ENCODE measurements at regions not wholly inside any gene's neighbourhood (a gene's known extent, or its start where the extent isn't known, plus 50 kb on each side); places are given as distances from the start of the nearest gene placed in this dataset.
A peak's percentile ranks its signal among the peaks of the same experiment; 100 is the strongest.
"Not testable (repeated sequence)": the region's sequence is repeated elsewhere in the genome, so short reads cannot be mapped to it uniquely, and the experiment has no call there.

DNA sequence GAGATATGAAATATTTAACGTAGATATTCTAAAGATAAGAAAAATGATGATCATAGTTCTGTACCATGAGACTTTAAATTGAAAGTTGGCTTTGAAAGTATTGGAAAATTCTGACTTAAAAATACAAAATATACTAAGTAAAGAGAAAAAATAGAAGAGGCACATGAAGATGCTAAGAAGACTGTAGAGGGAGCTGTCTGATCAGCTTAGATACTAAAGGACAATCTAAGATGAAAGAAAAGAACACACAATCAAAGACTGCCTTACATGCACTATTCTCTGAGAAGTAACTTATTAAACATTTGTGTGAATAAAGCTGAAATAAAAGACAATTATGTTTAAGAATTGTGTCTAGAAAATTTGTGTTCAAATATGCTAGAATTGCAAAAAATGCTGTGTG is 55.1 kb downstream of the RBMXL2 start:
- DNase-seq (ENCODE audit: low read depth, low spot score) = peak; percentile 14

DNA sequence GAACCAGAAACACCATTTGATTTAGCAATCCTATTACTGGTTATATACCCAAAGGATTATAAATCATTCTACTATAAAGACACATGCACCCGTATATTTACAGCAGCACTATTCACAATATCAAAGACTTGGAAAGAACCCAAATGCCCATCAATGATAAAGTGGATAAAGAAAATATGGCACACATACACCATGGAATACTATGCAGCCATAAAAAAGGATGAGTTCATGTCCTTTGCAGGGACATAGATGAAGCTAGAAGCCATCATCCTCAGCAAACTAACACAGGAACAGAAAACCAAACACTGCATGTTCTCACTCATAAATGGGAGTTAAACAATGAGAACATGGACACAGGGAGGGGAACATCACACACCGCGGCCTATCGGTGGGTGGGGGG is 61.3 kb downstream of the RBMXL2 start:
- not testable (repeated sequence) for DNase-seq (ENCODE audit: low read depth, low spot score)

More for the DNA sequence above, 55.1 kb downstream of the RBMXL2 start:
- H3K4me3 ChIP-seq (ENCODE audit: low read length) = no peak overlapping the region

DNA sequence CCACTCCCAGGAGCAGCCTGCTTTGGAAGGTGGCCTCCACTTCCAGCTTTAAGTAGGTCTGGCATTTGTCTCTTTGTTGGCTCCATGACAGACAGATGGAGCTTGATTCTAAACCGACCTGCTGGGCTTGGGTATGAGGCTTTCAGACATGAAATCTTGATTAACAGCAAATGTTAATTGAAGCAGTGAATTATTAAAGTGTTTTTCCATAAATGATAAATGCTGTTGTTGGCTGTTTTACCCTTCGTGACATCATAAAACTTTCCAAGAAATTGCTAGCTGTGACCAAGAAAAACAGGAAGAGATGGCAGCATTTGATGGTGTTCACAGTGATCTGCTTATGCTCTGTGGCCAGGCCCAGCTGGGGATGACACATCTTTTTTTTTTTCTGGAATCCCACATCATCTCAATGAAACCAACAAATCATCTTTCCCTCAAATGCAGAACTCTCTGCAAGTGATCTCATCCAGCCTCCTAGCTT is 66.1 kb downstream of the RBMXL2 start:
- no peak overlapping the region for H3K4me3 ChIP-seq (ENCODE audit: low read length)
- no peak for DNase-seq (ENCODE audit: low read depth, low spot score)

More for the DNA sequence above, 61.3 kb downstream of the RBMXL2 start:
- H3K4me3 ChIP-seq (ENCODE audit: low read length) = not testable (repeated sequence)

DNA sequence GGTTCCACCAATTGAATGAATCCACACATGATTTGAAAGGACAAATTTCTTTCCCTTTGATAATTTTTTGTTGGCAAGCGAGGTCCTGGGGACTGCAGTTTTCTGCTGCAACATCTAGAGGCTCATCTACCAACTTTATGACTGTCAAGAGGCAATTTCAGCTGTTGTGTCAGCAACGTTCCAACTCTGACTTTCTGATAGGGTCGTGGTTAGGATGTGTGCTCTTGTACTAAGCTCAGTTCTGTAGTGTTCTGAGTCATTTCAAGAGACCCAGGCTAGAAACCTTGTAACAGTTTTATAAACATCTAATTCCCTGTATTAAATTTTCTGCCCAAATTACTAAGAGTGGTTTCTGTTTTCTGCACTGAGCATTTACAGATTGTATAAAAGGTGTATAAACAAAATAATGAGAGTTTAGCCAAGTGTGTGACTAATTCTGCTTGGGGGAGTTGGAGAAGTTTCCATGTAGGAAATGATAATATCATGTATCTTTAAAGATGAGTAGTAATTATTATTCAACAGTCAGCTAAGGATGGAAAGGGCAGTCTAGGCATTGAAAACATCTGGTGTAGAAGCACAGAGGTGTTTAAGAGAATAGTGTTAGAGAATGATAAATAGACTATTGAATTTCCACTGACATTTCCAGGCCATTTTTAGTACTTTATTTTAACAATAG is 72.2 kb downstream of the RBMXL2 start:
- no peak overlapping the region for H3K4me3 ChIP-seq (ENCODE audit: low read length)
- DNase-seq (ENCODE audit: low read depth, low spot score) = no peak

DNA sequence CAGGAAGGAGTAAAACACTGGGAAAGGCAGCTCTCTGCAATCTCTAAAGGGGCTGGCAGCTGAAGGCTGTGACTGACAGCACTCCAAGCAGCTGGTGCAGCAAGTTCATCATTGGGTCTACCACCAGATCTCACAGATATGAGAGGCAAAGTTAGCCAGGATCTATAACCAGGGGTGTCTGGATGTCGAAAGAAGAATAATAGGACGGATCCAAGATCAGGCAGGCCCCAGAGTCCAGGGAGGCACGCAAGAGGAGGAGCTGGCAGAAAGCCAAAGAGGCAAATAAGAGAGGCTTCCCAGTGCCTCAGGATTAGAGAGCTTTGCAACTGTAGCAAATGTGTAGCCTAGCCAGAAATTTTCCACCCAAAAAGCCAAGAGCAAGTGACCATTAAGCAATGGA is 77.1 kb downstream of the RBMXL2 start:
- H3K4me3 ChIP-seq (ENCODE audit: low read length) = no peak overlapping the region
- no peak for DNase-seq (ENCODE audit: low read depth, low spot score)

DNA sequence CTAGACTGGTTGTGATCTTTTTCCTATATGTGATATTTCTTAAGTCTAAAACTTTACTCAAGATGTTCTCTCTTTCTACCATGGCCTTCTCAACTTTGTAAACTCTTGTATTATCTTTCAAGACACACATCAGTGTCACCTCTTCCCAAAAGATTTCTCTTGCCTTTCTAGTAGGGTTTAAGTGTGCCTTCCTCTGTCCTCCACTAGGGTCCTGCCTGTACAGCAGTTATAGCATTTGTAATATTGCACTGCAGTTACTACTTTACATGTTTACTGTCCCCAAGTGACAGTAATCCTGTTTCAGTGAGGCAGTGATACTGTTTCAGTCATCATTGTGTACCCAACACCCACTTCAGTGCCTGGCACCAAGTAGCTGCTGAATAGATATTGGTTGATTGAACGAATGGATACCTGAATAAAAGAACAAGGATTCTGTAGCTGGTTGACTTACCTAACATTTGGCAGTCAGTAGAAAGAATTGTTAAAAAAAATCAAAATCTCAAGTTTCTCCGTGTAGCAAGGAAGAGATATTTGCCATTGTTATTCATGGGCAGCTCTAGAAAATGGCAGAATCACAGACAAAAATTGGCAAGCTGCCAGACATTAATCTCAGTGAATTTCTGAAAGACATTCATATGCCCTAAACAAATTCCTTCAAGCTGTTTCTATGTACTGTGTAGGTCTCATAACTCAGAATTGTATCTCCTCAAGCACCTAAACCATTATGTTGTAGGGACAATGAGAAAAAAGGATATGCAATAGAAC is 79.4 kb downstream of the RBMXL2 start:
- no peak overlapping the region for H3K4me3 ChIP-seq (ENCODE audit: low read length)
- no peak for DNase-seq (ENCODE audit: low read depth, low spot score)

DNA sequence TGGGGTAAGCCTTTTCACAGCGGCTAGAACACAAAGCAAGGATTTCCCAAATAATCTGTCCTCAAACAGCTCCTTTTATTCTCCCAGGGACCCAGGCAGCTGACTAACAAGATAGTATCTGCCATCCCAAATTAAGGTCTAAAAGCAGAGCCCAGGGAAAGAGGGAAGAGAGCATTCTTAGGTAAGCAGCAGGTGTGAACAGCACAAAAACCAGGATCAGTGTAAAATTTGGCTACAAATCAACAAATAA is 79.9 kb downstream of the RBMXL2 start:
- DNase-seq (ENCODE audit: low read depth, low spot score) = no peak
- no peak overlapping the region for H3K4me3 ChIP-seq (ENCODE audit: low read length)

DNA sequence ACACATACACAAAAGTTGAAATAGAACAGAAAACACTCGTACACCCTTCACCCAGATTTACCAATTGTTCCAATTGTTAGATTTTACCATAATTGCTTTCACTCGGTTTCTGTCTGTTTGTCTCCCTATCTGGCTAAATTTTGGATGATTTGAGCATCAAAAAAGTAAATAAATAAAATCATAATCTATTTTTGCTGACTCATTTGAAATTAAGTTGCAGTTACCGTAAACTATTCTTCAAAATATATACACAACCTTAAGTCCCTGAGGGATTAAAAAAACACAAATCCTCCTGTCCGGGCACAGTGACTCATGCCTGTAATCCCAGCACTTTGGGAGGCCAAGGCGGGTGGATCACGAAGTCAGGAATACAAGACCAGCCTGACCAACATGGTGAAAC is 81.3 kb upstream of the SYT9 start:
- H3K4me3 ChIP-seq (ENCODE audit: low read length) = no peak overlapping the region
- no peak for DNase-seq (ENCODE audit: low read depth, low spot score)

DNA sequence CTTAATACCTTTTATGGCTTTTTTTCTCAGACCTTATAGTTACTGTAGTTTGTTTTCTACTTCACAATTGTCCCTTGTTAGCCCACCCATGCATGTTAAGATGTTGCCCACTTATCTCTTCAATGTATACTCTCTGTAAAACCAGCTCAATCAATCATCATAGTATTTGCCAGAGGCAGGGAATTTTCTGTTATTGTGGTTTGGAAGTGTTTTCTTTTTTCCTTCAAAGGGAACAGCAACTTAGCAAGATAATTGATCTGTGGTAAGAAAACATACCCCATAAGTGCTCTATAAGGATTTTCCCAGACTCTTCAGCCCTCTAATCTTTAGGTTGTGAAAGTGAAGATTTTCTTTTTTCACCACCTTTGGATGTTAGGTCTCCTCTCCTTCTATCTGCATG is 76.7 kb upstream of the SYT9 start:
- no peak overlapping the region for H3K4me3 ChIP-seq (ENCODE audit: low read length)
- no peak for DNase-seq (ENCODE audit: low read depth, low spot score)

DNA sequence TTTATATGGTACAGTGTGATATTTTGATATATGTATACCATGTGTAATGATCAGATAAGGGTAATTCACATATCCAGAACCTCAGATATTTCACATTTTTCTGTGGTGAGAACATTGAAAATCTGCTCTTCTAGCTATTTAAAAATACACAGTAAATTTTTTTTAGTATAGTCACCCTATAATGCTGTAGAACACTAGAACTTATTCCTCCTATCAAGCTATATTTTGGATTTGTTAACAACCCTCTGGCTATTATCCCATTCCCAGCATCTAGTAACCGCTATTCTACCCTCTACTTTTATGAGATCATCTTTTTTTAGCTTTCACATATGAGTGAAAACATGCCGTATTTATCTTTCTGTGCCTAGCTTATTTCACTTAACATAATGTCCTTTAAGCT is 65.5 kb upstream of the SYT9 start:
- no peak overlapping the region for H3K4me3 ChIP-seq (ENCODE audit: low read length)
- no peak for DNase-seq (ENCODE audit: low read depth, low spot score)

DNA sequence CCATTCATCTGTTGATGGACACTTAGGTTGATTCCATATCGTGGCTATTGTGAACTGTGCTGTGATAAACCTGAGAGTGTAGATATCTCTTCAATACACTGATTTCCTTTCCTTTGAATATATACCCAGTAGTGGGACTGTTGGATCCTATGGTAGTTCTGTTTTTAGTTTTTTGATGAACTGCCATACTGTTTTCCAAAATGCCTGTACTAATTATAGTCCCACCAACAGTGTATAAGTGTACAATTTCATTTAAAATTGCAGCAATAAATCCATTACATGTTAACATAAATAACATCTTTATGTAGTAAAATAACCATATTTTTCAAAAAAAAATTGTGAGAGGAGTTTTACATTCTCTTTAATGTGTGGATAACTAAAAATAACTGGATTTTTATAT is 65.0 kb upstream of the SYT9 start:
- no peak overlapping the region for H3K4me3 ChIP-seq (ENCODE audit: low read length)
- DNase-seq (ENCODE audit: low read depth, low spot score) = no peak

DNA sequence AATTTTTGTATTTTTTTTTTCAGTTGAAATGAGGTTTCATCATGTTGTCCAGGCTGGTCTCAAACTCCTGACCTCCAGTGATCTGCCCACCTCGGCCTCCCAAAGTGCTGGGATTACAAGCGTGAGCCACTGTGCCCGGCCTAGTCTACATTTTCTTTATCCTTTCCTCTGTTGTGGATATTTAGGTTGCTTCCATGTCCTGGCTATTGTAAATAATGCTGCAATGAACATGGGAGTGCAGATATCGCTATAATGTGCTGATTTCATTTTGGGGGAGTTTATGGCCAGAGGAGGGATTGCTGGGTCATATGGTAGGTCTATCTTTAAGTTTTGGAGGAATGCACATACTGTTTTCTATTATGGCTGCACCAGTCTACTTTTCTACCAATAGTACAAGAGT is 58.9 kb upstream of the SYT9 start:
- DNase-seq (ENCODE audit: low read depth, low spot score) = not testable (repeated sequence)

DNA sequence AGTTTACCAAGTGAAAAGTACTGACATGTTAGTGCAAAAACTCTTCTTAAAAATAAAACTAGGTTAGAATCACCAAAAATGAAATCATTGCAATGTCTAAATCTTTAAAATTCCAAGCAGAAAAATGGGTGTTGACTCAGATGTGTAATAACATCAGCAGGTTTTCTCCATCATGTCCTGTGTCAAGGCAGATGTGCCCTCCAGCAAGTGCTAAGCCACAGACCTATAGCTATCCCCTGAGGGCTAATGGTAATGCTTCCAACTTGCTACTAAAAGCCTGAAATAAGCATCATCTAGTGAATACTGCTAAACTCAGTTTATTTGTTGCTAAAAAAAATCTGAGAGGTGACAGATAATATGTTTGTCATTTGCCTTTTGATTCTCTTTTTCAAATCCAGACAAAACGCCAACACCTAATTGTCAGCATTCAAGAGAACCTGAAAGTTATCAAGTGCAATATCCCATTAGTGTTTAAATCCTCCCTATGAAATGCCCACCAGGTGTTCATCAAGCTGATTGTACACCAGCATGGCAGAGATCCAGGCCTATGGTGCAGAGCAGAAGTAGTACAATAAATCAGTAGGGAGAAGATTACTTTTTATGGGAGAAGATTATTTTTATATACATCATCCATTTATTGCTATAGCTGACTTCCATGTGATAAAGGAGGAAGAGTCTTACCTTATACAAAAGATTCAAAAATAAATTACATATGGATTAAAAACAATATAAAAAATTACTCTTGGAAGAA is 55.1 kb upstream of the SYT9 start:
- DNase-seq (ENCODE audit: low read depth, low spot score) = no peak
- H3K4me3 ChIP-seq (ENCODE audit: low read length) = no peak overlapping the region

More for the DNA sequence above, 58.9 kb upstream of the SYT9 start:
- H3K4me3 ChIP-seq (ENCODE audit: low read length) = not testable (repeated sequence)

DNA sequence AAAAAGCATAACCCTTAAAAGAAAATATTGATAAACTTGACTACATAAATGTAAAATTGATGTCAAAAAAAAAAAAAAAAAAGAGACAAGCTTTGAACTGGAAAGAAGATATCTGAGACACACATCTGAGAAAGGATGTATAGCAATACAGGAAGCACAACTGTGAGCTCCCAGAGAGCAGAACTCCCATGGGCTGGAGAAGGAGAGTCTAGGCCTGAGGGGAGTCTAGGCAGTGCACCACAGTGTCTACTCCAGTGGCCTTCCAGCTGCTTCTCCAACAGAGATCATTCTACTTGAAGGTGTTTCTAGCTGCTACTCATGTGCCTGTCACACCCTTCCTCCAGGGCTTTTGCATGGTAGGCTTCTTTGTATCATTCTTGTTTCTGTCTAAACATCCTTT is 54.2 kb upstream of the SYT9 start:
- DNase-seq (ENCODE audit: low read depth, low spot score) = no peak
- H3K4me3 ChIP-seq (ENCODE audit: low read length) = no peak overlapping the region
